C4-2B (cell line): ENCODE measurements at regions not wholly inside any gene's neighbourhood (a gene's known extent, or its start where the extent isn't known, plus 50 kb on each side); places are given as distances from the start of the nearest gene placed in this dataset.

Source experiments
- H3K27ac ChIP-seq: fragments of 450-650 bp; 2 replicates; pipeline ENCODE4 v1.5.1; 2017
- CTCF ChIP-seq: fragments of 450-650 bp; conservative IDR thresholded peaks from 2 replicates; pipeline ENCODE4 v1.5.1; 2017; ENCODE audit warnings: mild to moderate bottlenecking
- ZFX ChIP-seq: fragments of 450-650 bp; IDR thresholded peaks from 2 replicates; pipeline ENCODE4 v1.6.1; 2017

GRCh38 chr6:72534236-72534635 is 87.6 kb upstream of the KCNQ5 start:
- H3K27ac ChIP-seq = no peak overlapping the region
- TF ChIP-seq CTCF = no peak
- no peak for TF ChIP-seq ZFX

- no peak for TF ChIP-seq ZFX
- TF ChIP-seq CTCF = no peak
- no peak overlapping the region for H3K27ac ChIP-seq
Measured at GRCh38 chr6:72535124-72535523, 86.7 kb upstream of the KCNQ5 start.

- no peak overlapping the region for H3K27ac ChIP-seq
- TF ChIP-seq CTCF (no peak), ZFX (no peak)
Measured at GRCh38 chr6:72547020-72547419, 74.8 kb upstream of the KCNQ5 start.

- TF ChIP-seq CTCF = no peak
- TF ChIP-seq ZFX = no peak
- no peak overlapping the region for H3K27ac ChIP-seq
Measured at GRCh38 chr6:72551470-72551869, 70.4 kb upstream of the KCNQ5 start.

- TF ChIP-seq CTCF (no peak), ZFX (no peak)
- no peak overlapping the region for H3K27ac ChIP-seq
Measured at GRCh38 chr6:72552938-72553337, 68.9 kb upstream of the KCNQ5 start.

- no peak overlapping the region for H3K27ac ChIP-seq
Measured at GRCh38 chr6:72553531-72554511, 68.0 kb upstream of the KCNQ5 start.

More at GRCh38 chr6:72553531-72554511, 68.0 kb upstream of the KCNQ5 start:
- TF ChIP-seq CTCF (no peak), ZFX (no peak)
